ENCODE measurements at regions not wholly inside any gene's neighbourhood (a gene's known extent, or its start where the extent isn't known, plus 50 kb on each side); places are given as distances from the start of the nearest gene placed in this dataset.

GRCh38 chr2:147363181-147363580 is 481.6 kb upstream of the ACVR2A start:
- H3K14ac ChIP-seq (ENCODE audit: insufficient read depth, low read length): no peak overlapping the region
- whole genome bisulfite sequencing (ENCODE audit: extremely low coverage, insufficient read length, low lambda C conversion rate): no CpG with 5 or more reads among the region's 4 CpGs
- H3K4me3 Mint-ChIP-seq: no peak overlapping the region

More at GRCh38 chr2:147363181-147363580, 481.6 kb upstream of the ACVR2A start:
- Mint-ChIP-seq H3K36me3 (ENCODE audit: insufficient read depth in 1 of 3, low read depth in 3 of 3) (no peaks in the 10 kb centered on the region), H3K27ac (no peak overlapping the region), H3K27me3 (ENCODE audit: low read depth) (no peaks in the 10 kb centered on the region), H3K4me1 (peaks cover 20 to 22% of the 10 kb centered on the region in 2 experiments), H3K9me3 (peaks cover 0 to 2% of the 10 kb centered on the region in 2 experiments; a peak in 1 of 5 replicates)
- H3K56ac ChIP-seq (ENCODE audit: insufficient read length, low read depth, low read length): no peak overlapping the region
- no peaks in the 10 kb centered on the region for H3K79me1 ChIP-seq (ENCODE audit: insufficient read depth, low read depth, low read length, poor library complexity, severe bottlenecking)
- H2BK15ac ChIP-seq (ENCODE audit: low read depth, low read length): no peak overlapping the region
- H3K4me1 ChIP-seq (ENCODE audit: insufficient read depth, low read length): no peaks in the 10 kb centered on the region
- no peak overlapping the region for H3K23ac ChIP-seq (ENCODE audit: insufficient read length, low read depth, low read length)
- H3T11ph ChIP-seq (ENCODE audit: low read length): no peak overlapping the region
- H2BK20ac ChIP-seq (ENCODE audit: low read depth, low read length, poor library complexity, severe bottlenecking): no peak overlapping the region
- H3K18ac ChIP-seq (ENCODE audit: insufficient read length, low read depth, low read length): no peak overlapping the region
- no peak overlapping the region for H3K9ac ChIP-seq (ENCODE audit: extremely low read depth, insufficient read length, low read length)
- no peak overlapping the region for H2AK5ac ChIP-seq (ENCODE audit: insufficient read length, low read length)
- no peak overlapping the region for H2AFZ ChIP-seq (ENCODE audit: low read length)
- H4K20me1 ChIP-seq (ENCODE audit: control insufficient read depth, insufficient read depth, insufficient read length): no peaks in the 10 kb centered on the region
- H2BK5ac ChIP-seq (ENCODE audit: insufficient read length, low read length): no peak overlapping the region
- no peak overlapping the region for H4K91ac ChIP-seq (ENCODE audit: insufficient read length, low read depth, low read length)
- H3K27ac ChIP-seq (ENCODE audit: insufficient read length, low read depth, low read length): no peak overlapping the region
- H3K27me3 ChIP-seq (ENCODE audit: insufficient read depth, low read length): no peaks in the 10 kb centered on the region
- H2BK12ac ChIP-seq (ENCODE audit: insufficient read length, low read depth, low read length): no peak overlapping the region
- no peak for TF ChIP-seq CTCF (conservative IDR thresholded peaks at IDR 0.05)
- H3K4ac ChIP-seq (ENCODE audit: low read depth, low read length): no peak overlapping the region
- H3K79me2 ChIP-seq (ENCODE audit: insufficient read depth, low read length): no peaks in the 10 kb centered on the region
- H3K9me3 ChIP-seq (ENCODE audit: control insufficient read depth, low read depth, low read length): no peaks in the 10 kb centered on the region
- no peaks in the 10 kb centered on the region for H3K23me2 ChIP-seq (ENCODE audit: insufficient read length, low read depth, low read length, poor library complexity, severe bottlenecking)
- H2BK120ac ChIP-seq (ENCODE audit: low read depth, low read length, poor library complexity, severe bottlenecking): no peak overlapping the region
- H4K5ac ChIP-seq (ENCODE audit: insufficient read length, low read depth, low read length): no peak overlapping the region
- H4K8ac ChIP-seq (replicated peaks; ENCODE audit: insufficient read length, low read depth, low read length): no peak overlapping the region
- no peak for DNase-seq
- H3K4me2 ChIP-seq (ENCODE audit: insufficient read depth, insufficient read length, low read length): no peak overlapping the region
